KMS-11 (cell line): ENCODE measurements at regions not wholly inside any gene's neighbourhood (a gene's known extent, or its start where the extent isn't known, plus 50 kb on each side); places are given as distances from the start of the nearest gene placed in this dataset.

Experiments used
- H2AFZ ChIP-seq: fragments of 200-600 bp; sonication (generic); 2 replicates; pipeline ENCODE4 v1.6.1; 2016; ENCODE audit warnings: antibody characterized with exemption, mixed run types, low read depth
- H3K27ac ChIP-seq: fragments of 200-600 bp; sonication (generic); 2 replicates; pipeline ENCODE4 v1.6.1; 2016; ENCODE audit warnings: mild to moderate bottlenecking, mixed run types
- H3K27me3 ChIP-seq: fragments of 200-600 bp; sonication (generic); 2 replicates; pipeline ENCODE4 v1.6.1; 2017; ENCODE audit warnings: mild to moderate bottlenecking, low read depth, mixed run types, moderate library complexity; ENCODE audit not compliant: insufficient read depth
- H3K36me3 ChIP-seq: fragments of 200-600 bp; sonication (generic); 2 replicates; pipeline ENCODE4 v1.6.1; 2017; ENCODE audit warnings: mild to moderate bottlenecking, mixed run types; ENCODE audit not compliant: insufficient read depth
- H3K4me1 ChIP-seq: fragments of 200-600 bp; sonication (generic); 2 replicates; pipeline ENCODE4 v1.6.1; 2016; ENCODE audit warnings: mild to moderate bottlenecking, low read depth, mixed run types; ENCODE audit not compliant: poor library complexity, severe bottlenecking
- H3K4me2 ChIP-seq: fragments of 200-600 bp; sonication (generic); 2 replicates; pipeline ENCODE4 v1.7.0; 2016; ENCODE audit warnings: mild to moderate bottlenecking, mixed run types
- H3K4me3 ChIP-seq: fragments of 200-600 bp; sonication (generic); IDR thresholded peaks from 2 replicates; pipeline ENCODE4 v1.6.1; 2017; ENCODE audit warnings: low read depth, low read length, mixed read lengths; ENCODE audit not compliant: insufficient read depth
- H3K79me2 ChIP-seq: fragments of 200-600 bp; sonication (generic); 2 replicates; pipeline ENCODE4 v1.6.1; 2016; ENCODE audit warnings: low read depth, mixed run types; ENCODE audit not compliant: insufficient read depth
- H3K9ac ChIP-seq: fragments of 200-600 bp; sonication (generic); 2 replicates; pipeline ENCODE4 v1.6.1; 2016; ENCODE audit warnings: mild to moderate bottlenecking, mixed run types
- H4K20me1 ChIP-seq: fragments of 200-600 bp; sonication (generic); 2 replicates; pipeline ENCODE4 v1.6.1; 2016; ENCODE audit warnings: mild to moderate bottlenecking, mixed run types; ENCODE audit not compliant: insufficient read depth
- TF ChIP-seq, protein P1 (sequence below): fragments of 200-600 bp; sonication (generic); conservative IDR thresholded peaks from 2 replicates; pipeline ENCODE4 v1.6.1; 2017; ENCODE audit warnings: low read depth, mild to moderate bottlenecking, antibody characterized with exemption, low read length, moderate library complexity, mixed read lengths

GRCh38 chr21:32132409-32132808 lies 146.4 kb downstream of the MIS18A start:
- no peaks in the 10 kb centered on the region for H3K79me2 ChIP-seq
- H3K36me3 ChIP-seq = no peaks in the 10 kb centered on the region
- H3K27ac ChIP-seq = no peak overlapping the region
- no peak overlapping the region for H3K4me2 ChIP-seq
- H4K20me1 ChIP-seq = no peaks in the 10 kb centered on the region
- TF ChIP-seq, protein P1, sequence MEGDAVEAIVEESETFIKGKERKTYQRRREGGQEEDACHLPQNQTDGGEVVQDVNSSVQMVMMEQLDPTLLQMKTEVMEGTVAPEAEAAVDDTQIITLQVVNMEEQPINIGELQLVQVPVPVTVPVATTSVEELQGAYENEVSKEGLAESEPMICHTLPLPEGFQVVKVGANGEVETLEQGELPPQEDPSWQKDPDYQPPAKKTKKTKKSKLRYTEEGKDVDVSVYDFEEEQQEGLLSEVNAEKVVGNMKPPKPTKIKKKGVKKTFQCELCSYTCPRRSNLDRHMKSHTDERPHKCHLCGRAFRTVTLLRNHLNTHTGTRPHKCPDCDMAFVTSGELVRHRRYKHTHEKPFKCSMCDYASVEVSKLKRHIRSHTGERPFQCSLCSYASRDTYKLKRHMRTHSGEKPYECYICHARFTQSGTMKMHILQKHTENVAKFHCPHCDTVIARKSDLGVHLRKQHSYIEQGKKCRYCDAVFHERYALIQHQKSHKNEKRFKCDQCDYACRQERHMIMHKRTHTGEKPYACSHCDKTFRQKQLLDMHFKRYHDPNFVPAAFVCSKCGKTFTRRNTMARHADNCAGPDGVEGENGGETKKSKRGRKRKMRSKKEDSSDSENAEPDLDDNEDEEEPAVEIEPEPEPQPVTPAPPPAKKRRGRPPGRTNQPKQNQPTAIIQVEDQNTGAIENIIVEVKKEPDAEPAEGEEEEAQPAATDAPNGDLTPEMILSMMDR = no peak
- no peak overlapping the region for H2AFZ ChIP-seq
- peaks cover 6% of the 10 kb centered on the region for H3K4me1 ChIP-seq
- H3K9ac ChIP-seq = no peak overlapping the region
- no peak overlapping the region for H3K4me3 ChIP-seq
- H3K27me3 ChIP-seq = no peaks in the 10 kb centered on the region

DNA sequence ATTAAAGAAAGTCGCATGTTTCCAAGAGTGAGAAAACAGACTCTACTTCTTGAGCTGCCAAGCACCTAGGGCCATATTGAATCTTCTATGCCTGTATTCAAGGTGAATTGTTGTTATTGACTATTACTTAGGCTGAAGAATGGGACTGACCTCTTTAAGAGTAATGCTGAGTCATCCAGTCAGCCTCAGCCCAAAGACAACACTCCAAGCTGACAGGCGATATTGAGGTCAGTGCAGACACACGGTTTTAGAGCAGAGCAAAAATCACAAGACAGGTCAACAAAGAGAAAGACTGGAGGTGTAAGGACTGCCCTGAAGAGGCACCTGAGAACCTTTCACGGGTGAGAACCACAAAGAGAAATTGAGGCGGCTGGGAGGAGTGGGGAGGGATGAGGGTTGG lies 146.9 kb downstream of the MIS18A start:
- TF ChIP-seq, protein P1 = no peak
- Histone ChIP-seq H4K20me1 (no peaks in the 10 kb centered on the region), H2AFZ (peak overlapping the region; percentile 11; the same call in 1 of the 2 replicates), H3K79me2 (no peaks in the 10 kb centered on the region), H3K27me3 (no peaks in the 10 kb centered on the region), H3K4me1 (peaks cover 6% of the 10 kb centered on the region), H3K36me3 (no peaks in the 10 kb centered on the region), H3K4me2 (no peak overlapping the region), H3K9ac (no peak overlapping the region), H3K4me3 (no peak overlapping the region), H3K27ac (no peak overlapping the region)

GRCh38 chr21:32131164-32131563 lies 147.7 kb downstream of the MIS18A start:
- no peak overlapping the region for H3K9ac ChIP-seq
- H3K79me2 ChIP-seq = no peaks in the 10 kb centered on the region
- no peaks in the 10 kb centered on the region for H3K36me3 ChIP-seq
- no peaks in the 10 kb centered on the region for H4K20me1 ChIP-seq
- no peaks in the 10 kb centered on the region for H3K27me3 ChIP-seq
- TF ChIP-seq, protein P1 = no peak
- no peak overlapping the region for H3K4me3 ChIP-seq
- H3K4me2 ChIP-seq = no peak overlapping the region
- no peak overlapping the region for H3K27ac ChIP-seq
- peaks cover 6% of the 10 kb centered on the region for H3K4me1 ChIP-seq
- no peak overlapping the region for H2AFZ ChIP-seq

GRCh38 chr21:32130031-32130891 lies 148.6 kb downstream of the MIS18A start:
- no peaks in the 10 kb centered on the region for H3K79me2 ChIP-seq
- no peak overlapping the region for H3K4me2 ChIP-seq
- H3K9ac ChIP-seq = no peak overlapping the region
- no peak overlapping the region for H3K27ac ChIP-seq
- TF ChIP-seq, protein P1 = no peak
- no peaks in the 10 kb centered on the region for H3K36me3 ChIP-seq
- H2AFZ ChIP-seq = no peak overlapping the region
- no peak overlapping the region for H3K4me3 ChIP-seq
- H3K4me1 ChIP-seq = peaks cover 6% of the 10 kb centered on the region
- H3K27me3 ChIP-seq = no peaks in the 10 kb centered on the region
- H4K20me1 ChIP-seq = no peaks in the 10 kb centered on the region
